ENCODE measurements at regions not wholly inside any gene's neighbourhood (a gene's known extent, or its start where the extent isn't known, plus 50 kb on each side); places are given as distances from the start of the nearest gene placed in this dataset.

- TF ChIP-seq CEBPB (IDR thresholded peaks at IDR 0.05; ENCODE audit: low read depth, low read length) (no peak), POLR2A (IDR thresholded peaks at IDR 0.05; ENCODE audit: low read depth, low read length) (no peak)
Measured at GRCh38 chr4:120314969-120315368, 248.3 kb upstream of the MAD2L1 start.

Measured in IMR-90 (cell line).